ENCODE measurements at regions not wholly inside any gene's neighbourhood (a gene's known extent, or its start where the extent isn't known, plus 50 kb on each side); places are given as distances from the start of the nearest gene placed in this dataset.

DNA sequence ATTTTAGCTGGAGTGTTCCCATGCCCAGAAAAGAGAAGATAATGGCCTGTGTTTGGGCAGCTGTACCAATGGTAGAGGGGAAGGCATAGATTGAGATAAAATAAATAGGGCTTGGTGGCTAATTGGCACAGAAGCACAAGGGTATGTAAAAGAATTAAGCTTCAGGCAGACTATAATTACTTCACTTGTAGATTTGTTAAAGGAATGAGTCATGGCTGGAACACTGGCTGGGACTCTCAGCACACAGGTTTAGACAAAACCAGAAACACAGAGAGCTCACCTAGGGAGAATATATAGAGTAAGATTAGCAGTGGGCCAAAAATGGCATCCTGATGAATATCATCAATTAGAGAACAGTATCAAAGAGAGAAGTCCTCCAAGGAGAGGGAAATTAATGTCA is 198.3 kb upstream of the FIGN start:
- no peak for TF ChIP-seq EP300 (IDR thresholded peaks at IDR 0.05)
- no peak for TF ChIP-seq CTCF (IDR thresholded peaks at IDR 0.05)
- no peak for TF ChIP-seq POLR2A (IDR thresholded peaks at IDR 0.05)

Data from suprapubic skin (tissue), 3 donors.